ENCODE measurements at regions not wholly inside any gene's neighbourhood (a gene's known extent, or its start where the extent isn't known, plus 50 kb on each side); places are given as distances from the start of the nearest gene placed in this dataset.

DNA sequence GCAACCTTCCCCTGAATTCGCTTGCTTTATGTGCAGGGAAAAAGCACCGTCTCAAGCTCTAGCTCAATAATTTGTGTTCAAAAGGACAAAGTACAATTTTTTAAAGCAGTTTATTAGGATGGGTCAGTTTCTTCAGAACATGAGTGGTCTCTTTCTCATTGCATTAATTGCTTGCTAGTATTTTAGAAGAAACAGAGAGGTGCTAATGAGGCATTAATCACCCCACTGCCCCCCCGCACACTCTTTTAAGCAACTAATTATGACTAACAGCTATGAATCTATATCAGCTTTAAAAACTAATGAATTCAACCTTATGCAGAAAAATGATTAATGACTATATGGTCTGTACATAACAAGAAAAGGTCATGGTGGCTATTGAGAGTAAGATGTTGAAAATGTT lies 262.1 kb upstream of the ST6GAL2 start:
- intact Hi-C loops (cut with DNase I; ENCODE audit: low total_unique reads): no loop called here
- no peak for DNase-seq
- Histone ChIP-seq H3K9me3 (peaks cover 0 to 11% (median 4%) of the 10 kb centered on the region in 4 donors), H3K4me3 (no peak overlapping the region), H3K4me1 (no peaks in the 10 kb centered on the region), H3K27me3 (no peaks in the 10 kb centered on the region), H3K36me3 (no peaks in the 10 kb centered on the region), H3K27ac (no peak overlapping the region)
- TF ChIP-seq POLR2AphosphoS5 (IDR thresholded peaks at IDR 0.05) (no peak), POLR2A (IDR thresholded peaks at IDR 0.05) (no peak), EP300 (IDR thresholded peaks at IDR 0.05) (no peak), CTCF (IDR thresholded peaks at IDR 0.05) (no peak)
- 88 to 99% (median 94%) methylated on average over 3 of the region's 3 CpGs for WGBS, 5 donors

GRCh38 chr2:107148496-107148895 lies 262.5 kb upstream of the ST6GAL2 start:
- H3K4me3 ChIP-seq: no peak overlapping the region
- WGBS, 5 donors: 59 to 69% (median 61%) methylated on average over 3 of the region's 3 CpGs
- intact Hi-C loops (cut with DNase I; ENCODE audit: low total_unique reads): no loop called here
- peaks cover 0 to 11% (median 4%) of the 10 kb centered on the region in 4 donors for H3K9me3 ChIP-seq
- H3K36me3 ChIP-seq: no peaks in the 10 kb centered on the region
- H3K27me3 ChIP-seq: no peaks in the 10 kb centered on the region
- no peaks in the 10 kb centered on the region for H3K4me1 ChIP-seq
- TF ChIP-seq POLR2A (IDR thresholded peaks at IDR 0.05) (no peak), CTCF (IDR thresholded peaks at IDR 0.05) (no peak), POLR2AphosphoS5 (IDR thresholded peaks at IDR 0.05) (no peak), EP300 (IDR thresholded peaks at IDR 0.05) (no peak)
- no peak overlapping the region for H3K27ac ChIP-seq
- no peak for DNase-seq

DNA sequence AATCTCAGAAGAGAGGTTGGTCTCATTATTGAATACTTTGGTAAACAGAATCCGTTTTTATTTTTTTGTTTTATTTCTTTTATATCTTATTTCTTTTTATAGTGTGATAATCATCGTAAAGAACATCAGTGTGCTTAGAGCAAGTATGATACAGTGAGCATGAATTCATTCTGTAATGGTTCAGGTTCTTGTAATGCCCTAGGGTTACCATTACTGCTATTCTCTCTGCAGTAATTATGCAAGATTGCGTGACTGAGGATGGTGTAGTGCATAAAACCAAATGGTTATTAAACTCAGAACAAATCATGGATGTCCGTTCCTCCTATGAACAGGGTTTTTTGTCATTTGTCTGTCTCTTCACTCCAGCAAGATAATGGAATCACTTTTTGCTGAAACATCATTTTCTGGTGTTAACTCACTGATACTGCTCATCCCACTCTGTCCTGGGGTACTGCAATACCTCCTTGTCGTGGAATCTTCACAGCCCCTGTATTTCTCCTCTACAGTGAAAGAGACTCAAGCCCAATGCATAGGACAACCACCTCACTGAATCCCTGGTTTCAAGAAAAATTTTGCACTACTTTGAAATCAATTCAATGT lies 274.8 kb upstream of the ST6GAL2 start:
- WGBS, 5 donors: 83 to 88% (median 85%) methylated on average over 5 of the region's 5 CpGs
- intact Hi-C loops (cut with DNase I; ENCODE audit: low total_unique reads): no loop called here
- Histone ChIP-seq H3K9me3 (no peaks in the 10 kb centered on the region), H3K27me3 (no peaks in the 10 kb centered on the region), H3K27ac (no peak overlapping the region), H3K36me3 (no peaks in the 10 kb centered on the region), H3K4me3 (no peak overlapping the region), H3K4me1 (no peaks in the 10 kb centered on the region)
- no peak for TF ChIP-seq CTCF (IDR thresholded peaks at IDR 0.05)
- TF ChIP-seq EP300 (IDR thresholded peaks at IDR 0.05): no peak
- no peak for TF ChIP-seq POLR2AphosphoS5 (IDR thresholded peaks at IDR 0.05)
- no peak for TF ChIP-seq POLR2A (IDR thresholded peaks at IDR 0.05)
- no peak for DNase-seq

DNA sequence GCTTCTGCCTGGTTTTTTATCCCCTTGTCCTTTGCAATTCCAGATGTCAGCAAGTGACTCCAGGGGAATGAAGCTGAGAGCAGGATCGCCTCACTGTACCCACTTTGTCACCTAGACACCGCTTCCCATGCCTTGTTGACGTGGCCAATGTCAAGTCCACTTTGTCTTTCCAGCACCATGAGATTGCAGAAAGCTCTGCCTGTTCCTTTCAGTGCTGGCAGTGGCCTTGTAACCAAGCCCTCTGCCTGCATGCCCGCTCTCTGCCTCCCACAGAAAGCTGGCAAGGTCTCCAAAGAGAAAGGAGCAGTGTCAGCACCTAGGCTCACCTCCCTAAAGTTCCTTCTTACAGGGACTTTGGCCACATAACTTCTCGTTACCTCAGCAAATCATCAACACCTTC lies 282.2 kb upstream of the ST6GAL2 start:
- no peak for DNase-seq
- Histone ChIP-seq H3K27ac (no peak overlapping the region), H3K4me1 (no peaks in the 10 kb centered on the region), H3K4me3 (no peak overlapping the region), H3K9me3 (no peaks in the 10 kb centered on the region), H3K27me3 (no peaks in the 10 kb centered on the region), H3K36me3 (no peaks in the 10 kb centered on the region)
- TF ChIP-seq CTCF (IDR thresholded peaks at IDR 0.05) (no peak), POLR2A (IDR thresholded peaks at IDR 0.05) (no peak), POLR2AphosphoS5 (IDR thresholded peaks at IDR 0.05) (no peak), EP300 (IDR thresholded peaks at IDR 0.05) (no peak)
- intact Hi-C loops (cut with DNase I; ENCODE audit: low total_unique reads): no loop called here
- WGBS, 5 donors: 75 to 88% (median 84%) methylated on average over 5 of the region's 5 CpGs

Data from stomach (tissue), 8 donors.